GM23248 (cell line): ENCODE measurements at regions not wholly inside any gene's neighbourhood (a gene's known extent, or its start where the extent isn't known, plus 50 kb on each side); places are given as distances from the start of the nearest gene placed in this dataset.

ENCODE experiments used
- EZH2 ChIP-seq: fragments of 200-600 bp; sonication (generic); IDR thresholded peaks from 2 replicates; pipeline ENCODE4 v1.6.1; 2018; ENCODE audit warnings: antibody characterized with exemption, mild to moderate bottlenecking; ENCODE audit not compliant: insufficient read depth, poor library complexity, severe bottlenecking
- EZH2phosphoT487 ChIP-seq: fragments of 200-600 bp; sonication (generic); IDR thresholded peaks from 2 replicates; pipeline ENCODE4 v1.6.1; 2018; ENCODE audit warnings: antibody characterized with exemption, moderate library complexity, mild to moderate bottlenecking, low read depth; ENCODE audit not compliant: insufficient read depth

GRCh38 chr15:57881972-57882371 is 175.5 kb downstream of the POLR2M start:
- TF ChIP-seq EZH2 (no peak), EZH2phosphoT487 (no peak)
